AG20443 (cell line): ENCODE measurements at regions not wholly inside any gene's neighbourhood (a gene's known extent, or its start where the extent isn't known, plus 50 kb on each side); places are given as distances from the start of the nearest gene placed in this dataset.
"Not testable (repeated sequence)": the region's sequence is repeated elsewhere in the genome, so short reads cannot be mapped to it uniquely, and the experiment has no call there.

ENCODE experiments used
- DNase-seq: peaks from one replicate; pipeline ENCODE4 v3.0.0; 2012; ENCODE audit warnings: low spot score, mixed read lengths

DNA sequence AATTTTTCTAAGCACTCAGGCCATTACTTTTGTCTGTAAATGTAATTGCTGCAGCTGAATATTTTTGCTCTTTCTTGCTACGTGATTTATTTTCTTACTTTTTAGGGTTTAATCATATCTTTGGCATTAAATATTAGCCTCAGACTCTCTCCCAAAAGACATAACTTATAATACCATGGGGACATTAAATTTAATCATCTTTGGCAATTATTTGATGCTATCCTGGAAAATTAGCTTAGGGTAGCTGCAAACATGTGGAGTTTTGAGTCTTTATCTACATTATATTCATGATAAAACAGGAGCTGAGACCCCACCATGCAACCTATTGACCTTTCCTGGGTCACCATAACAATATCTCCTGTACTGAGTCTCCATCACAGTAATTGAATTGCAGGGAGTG lies 59.1 kb upstream of the EDAR start:
- no peak for DNase-seq

DNA sequence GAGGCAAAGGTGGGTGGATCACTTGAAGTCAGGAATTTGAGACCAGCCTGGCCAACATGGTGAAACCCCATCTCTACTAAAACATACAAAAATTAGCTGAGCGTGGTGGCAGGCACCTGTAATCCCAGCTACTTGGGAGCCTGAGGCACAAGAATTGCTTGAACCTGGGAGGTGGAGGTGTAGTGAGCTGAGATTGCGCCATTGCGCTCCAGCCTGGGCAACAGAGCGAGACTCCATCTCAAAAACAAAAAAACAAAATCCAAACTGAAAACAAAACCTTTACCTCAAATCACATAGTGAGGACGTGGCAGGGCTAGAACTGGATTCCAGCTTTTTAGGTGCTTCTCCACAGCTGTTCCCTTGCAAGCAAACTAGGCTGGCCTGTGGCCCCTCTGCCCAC lies 58.5 kb upstream of the EDAR start:
- not testable (repeated sequence) for DNase-seq

DNA sequence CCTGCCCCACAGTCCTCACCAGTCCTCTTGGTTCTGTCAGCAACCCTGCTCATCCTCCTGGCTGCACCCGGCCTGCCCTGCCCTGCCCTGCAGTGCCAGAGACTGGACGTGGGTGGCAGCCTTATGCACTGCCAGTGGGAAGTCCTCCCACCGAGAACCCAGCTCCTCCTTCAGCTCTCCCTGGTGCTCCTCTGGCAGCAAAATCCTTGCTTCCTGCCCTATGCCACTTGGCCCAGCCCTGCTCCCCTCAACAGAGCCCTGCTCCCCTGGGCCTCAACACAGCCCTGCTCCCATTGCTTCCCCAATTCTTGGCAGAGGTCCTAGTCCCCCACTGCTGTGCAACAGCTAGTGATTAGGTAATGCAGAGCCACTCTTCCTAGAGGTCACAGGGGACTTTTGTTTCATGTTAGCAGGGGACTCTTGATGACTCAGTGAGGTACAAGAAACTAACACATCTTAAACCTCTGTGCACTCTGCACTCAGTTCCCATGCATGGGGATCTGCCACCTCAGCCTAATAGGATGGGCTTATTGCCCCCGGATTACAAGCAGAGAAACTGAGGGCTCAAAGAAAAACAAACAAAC lies 58.0 kb upstream of the EDAR start:
- DNase-seq: peak; percentile 27

DNA sequence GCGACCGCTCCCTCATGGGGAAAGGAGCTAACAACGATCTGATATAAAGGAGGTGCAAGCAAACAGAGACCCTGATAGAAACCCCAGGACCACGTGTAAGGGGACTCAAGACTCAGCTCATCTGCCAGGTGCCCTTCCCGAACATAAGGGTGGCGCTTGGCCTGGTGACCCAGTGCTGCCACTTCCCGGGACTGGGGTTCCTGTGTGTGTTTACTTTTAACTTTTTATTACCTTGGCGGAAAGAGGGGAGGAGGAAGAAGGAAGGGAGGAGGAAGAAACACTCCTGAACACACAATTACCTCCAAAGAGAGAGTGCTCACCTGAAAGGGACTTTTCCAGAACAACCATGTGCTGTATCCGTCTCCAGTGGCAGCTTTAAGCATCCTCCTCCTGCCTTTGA lies 56.5 kb upstream of the EDAR start:
- no peak for DNase-seq

DNA sequence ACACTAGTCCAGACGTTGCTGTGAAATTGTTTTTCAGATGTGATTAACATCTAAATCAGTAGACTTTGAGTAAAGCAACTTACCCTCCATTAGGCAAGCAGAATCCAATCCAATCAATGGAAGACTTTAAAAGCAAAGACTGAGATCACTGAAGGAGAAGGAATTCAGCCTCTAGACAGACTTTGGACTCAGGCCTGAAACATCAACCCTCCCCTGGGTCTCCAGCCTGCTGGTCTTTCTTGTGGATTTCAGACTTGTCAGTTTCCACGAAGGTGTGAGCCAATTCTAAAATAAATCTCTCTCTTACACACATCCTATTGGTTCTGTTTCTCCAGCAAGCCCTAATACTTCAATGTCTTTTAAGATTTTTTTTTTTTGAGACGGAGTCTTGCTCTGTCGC lies 50.0 kb upstream of the EDAR start:
- no peak for DNase-seq
